HG03342 (cell line): ENCODE measurements at regions not wholly inside any gene's neighbourhood (a gene's known extent, or its start where the extent isn't known, plus 50 kb on each side); places are given as distances from the start of the nearest gene placed in this dataset.

ENCODE experiments used
- ATAC-seq: cut with Tn5 transposase; IDR thresholded peaks from one replicate; pipeline ENCODE4 v1.9.1; 2021; ENCODE audit warnings: mild to moderate bottlenecking, moderate library complexity; ENCODE audit not compliant: unreplicated experiment

GRCh38 chr3:115517457-115518050, 105.8 kb upstream of the GAP43 start:
- ATAC-seq: peak; percentile 36

- no peak for ATAC-seq
These were observed 105.0 kb upstream of the GAP43 start for GRCh38 chr3:115518100-115518852.

DNA sequence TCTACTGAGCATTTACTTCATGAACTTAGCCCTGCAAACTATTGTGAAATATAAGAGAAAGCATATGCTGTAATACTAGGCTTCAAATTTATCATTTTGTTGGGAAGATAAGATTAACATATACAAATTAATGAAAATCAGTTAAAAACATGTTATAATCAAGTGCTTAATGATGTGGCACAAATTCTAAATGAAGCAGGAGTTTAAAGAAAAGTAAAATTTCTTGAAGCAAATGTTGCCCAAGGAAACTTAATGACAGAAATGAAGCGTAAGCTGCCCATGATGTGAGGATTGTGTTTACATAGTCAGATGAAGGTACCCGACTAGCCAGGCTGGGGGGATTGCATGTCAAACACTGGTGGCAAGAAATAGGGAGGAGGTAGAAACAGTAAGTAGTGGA, 103.1 kb upstream of the GAP43 start:
- no peak for ATAC-seq

DNA sequence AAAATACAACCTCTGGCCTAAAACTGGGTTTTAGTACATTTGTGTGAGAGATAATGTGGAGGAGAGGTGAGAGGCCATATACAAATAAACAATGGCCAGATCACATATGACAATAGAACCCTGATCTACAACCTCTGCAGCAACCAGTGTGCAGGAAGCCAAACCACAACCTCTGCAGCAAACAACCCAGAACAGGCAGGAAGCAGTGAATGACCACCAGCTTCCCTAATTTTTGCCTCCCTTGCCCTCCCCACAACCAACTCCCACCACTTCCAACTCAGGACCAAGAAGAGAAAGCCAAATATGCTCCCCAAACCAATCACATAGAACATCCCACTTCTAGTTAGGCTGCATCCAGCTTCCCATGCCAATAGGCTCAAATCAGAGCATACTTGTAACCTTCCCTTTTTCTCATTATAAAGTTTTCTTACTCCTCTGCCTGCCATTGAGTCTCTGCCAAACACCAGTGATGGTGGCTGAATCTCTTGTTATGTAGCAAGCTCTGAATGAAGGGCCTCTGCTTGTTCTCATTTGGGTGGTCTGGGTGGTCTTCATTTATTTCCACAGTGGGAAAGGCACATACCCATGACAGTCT, 102.6 kb upstream of the GAP43 start:
- ATAC-seq: no peak

DNA sequence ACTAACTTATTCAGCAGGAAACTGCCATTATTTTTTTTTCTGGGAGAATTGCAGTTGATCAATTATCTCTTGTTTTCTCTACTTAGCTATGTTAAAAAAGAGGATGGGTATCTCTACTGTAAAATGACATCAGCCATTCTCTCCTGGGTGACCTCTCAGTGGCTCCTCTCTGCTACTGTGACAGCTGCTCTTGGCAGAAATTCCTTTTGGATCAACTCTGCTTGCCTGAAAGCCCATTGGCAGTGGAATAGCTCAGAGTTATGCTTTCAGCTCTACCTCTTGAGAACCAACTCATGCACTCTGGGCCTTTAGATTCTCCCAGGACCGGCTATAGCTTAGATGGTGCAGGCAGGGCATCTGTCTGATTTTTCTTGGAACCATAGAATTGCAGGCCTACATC, 99.9 kb upstream of the GAP43 start:
- ATAC-seq: no peak

- no peak for ATAC-seq
These were observed 98.8 kb upstream of the GAP43 start for GRCh38 chr3:115524549-115524948.

GRCh38 chr3:115525731-115526130, 97.6 kb upstream of the GAP43 start:
- no peak for ATAC-seq

DNA sequence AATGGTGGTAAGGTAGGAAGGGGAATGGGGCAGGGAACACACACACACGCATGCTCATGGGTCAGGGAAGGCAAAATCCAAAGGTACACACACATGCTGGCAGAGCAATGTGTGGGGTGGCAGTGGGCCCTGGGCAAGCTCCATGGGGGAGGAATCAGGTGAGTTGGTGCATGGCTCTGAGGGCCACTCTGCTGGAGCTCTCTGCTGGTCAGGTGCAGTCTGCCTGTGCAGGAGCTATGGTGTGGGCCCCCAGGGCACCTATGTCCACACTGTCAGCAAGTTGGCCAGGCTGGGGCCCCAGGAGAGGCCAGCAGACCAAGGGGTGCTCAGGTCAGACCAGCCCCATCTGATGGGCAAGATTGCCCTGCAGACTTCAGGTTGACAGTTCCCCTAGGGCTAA, 90.1 kb upstream of the GAP43 start:
- no peak for ATAC-seq

GRCh38 chr3:115536171-115536570, 87.1 kb upstream of the GAP43 start:
- no peak for ATAC-seq

- ATAC-seq: no peak
These were observed 85.6 kb upstream of the GAP43 start for GRCh38 chr3:115537669-115538068.

DNA sequence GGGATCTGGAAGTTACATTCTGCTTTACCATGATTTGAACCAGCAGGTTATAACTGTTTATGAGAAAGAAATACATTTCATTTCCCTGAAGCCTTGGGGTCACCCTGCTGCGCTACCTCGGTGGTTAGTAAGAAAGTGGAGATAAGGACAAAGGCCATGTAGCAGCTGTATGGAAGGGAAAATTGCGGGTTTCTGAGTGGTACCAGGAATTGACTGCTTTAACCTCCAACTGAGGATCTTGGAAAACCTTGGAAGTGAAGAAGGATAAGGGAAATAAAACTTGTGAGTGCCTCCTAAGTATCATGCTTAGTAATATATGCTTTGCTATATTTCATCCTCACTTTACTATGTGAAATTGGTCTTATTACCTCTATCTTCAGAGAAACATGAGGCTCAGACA, 76.1 kb upstream of the GAP43 start:
- no peak for ATAC-seq

DNA sequence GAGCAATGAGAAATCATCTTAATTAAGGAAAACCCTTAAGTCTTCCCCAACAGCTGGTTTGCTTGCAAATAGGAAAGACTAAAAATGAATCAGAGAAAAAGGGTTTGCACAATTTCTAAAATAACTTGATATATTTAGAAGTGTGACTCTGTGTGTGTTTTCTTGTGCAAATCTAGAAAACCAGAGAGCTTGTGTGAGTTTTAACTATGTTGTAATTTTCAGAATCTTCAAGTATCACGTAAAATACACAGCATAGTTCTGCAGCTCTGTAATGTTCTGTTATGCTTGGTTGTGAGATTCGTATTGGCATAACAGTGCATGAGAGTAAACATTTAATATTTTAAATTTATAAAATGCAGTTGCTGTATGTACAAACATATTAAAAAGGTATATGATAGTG, 74.7 kb upstream of the GAP43 start:
- ATAC-seq: no peak

GRCh38 chr3:115549071-115549470, 74.2 kb upstream of the GAP43 start:
- ATAC-seq: no peak

DNA sequence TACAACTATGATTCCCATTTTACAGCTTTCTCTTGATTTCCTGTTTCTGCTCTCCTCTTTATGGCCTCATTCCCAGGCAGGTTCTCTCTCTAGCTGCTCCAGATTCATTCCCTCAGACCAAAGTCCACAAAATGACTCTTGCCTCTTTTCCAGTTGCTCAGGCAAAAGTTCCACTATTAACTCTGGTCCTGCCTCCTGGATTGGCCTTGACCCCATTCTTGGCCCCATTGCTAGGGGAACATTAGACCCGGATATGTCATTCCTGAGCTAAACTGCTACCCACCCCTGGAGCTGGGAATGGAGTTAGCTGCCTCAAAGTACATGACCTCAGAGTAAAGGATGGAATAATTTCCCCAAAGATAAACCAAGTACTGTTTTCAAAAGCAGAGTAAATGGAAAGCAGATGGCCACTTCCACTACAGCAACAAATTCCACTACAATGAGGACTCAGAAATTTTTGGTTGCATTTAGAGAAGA, 73.0 kb upstream of the GAP43 start:
- no peak for ATAC-seq

- ATAC-seq: no peak
These were observed 72.3 kb upstream of the GAP43 start for GRCh38 chr3:115551016-115551415.

DNA sequence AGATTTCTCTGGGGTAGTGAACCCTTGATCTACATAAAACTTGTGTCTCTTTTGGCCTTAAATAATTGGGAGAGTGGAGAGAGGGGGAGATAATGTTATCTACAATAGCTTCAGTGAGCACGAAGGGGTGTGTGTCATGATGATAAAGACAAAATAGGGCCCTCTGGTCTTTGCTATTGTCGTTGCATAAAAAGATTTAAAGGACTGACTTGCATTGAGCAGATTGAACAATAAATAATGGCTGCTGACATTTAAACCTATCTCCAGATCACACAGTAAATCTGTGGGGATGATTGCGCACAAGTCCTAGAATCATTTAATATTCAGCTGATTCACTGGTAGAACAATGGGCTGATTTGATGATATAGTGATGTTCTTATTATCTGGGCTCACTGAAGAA, 71.3 kb upstream of the GAP43 start:
- ATAC-seq: no peak

GRCh38 chr3:115553796-115554486, 69.4 kb upstream of the GAP43 start:
- no peak for ATAC-seq

GRCh38 chr3:115554487-115554807, 68.9 kb upstream of the GAP43 start:
- ATAC-seq: no peak

DNA sequence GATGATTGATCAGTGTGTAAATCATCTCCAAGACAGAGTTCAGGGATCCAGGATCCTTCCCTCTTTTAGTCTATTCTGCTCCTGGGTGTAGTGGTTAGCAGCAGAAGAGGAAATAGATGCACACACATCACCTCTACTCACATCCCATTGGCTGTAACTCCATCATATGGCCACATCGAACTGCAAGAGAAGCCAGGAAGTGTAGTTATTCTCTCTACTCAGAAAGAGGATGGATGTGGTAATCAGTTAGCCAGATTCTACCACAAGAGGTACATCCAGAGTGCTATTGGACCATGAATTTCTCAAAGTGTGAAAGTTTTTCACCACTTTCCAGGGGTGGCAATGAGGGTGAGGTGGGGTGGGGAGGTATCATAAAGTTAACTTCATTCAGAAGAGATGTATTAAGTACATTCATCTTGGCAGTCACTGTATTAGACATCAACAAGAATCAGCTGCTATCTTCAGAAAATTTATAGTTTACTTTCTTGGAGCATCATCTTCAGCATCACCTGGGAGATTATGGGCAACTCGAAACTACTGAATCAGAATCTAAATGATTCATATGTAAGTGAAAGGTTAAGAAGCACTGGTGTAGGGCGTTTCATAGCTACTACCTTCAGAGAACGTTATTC, 60.6 kb upstream of the GAP43 start:
- no peak for ATAC-seq

DNA sequence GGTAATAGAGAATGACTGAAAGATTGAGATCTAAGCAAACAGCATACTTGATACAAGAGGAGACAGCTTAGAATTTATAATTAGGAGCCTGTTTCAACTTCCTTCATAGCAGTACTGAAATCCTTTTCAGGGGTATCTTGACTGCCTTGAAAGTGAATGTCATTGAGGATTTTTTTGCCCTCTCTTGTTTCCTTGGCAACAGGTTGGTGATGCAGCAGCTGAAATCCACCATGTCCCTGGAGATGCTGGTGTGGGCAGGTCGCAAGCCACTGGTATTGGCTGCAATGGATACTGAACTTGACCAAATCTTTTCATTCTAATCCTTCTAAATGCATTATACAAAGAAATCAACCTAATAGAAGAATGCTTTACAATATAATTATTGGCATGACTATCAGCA, 59.3 kb upstream of the GAP43 start:
- no peak for ATAC-seq

DNA sequence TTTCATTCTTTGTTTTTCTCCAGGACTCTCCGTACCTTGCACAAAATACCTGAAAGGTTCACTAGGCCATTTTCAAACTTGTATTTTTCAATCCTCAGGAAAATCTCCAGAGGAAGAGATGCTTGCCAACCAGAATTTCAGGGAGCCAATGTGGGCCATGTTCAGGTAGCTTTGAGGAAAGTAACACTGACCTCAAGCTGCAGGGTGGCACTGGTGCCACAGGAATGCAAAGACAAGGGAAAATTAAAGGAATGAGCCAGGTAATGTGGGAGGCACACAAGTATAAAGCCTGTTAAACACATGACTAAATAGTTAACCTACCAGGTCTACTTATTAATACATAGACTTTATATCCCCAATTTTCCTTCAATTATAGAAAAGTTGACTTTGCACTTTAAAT, 51.9 kb upstream of the GAP43 start:
- ATAC-seq: no peak
